ENCODE measurements at regions not wholly inside any gene's neighbourhood (a gene's known extent, or its start where the extent isn't known, plus 50 kb on each side); places are given as distances from the start of the nearest gene placed in this dataset.
"Not testable (repeated sequence)": the region's sequence is repeated elsewhere in the genome, so short reads cannot be mapped to it uniquely, and the experiment has no call there.

DNA sequence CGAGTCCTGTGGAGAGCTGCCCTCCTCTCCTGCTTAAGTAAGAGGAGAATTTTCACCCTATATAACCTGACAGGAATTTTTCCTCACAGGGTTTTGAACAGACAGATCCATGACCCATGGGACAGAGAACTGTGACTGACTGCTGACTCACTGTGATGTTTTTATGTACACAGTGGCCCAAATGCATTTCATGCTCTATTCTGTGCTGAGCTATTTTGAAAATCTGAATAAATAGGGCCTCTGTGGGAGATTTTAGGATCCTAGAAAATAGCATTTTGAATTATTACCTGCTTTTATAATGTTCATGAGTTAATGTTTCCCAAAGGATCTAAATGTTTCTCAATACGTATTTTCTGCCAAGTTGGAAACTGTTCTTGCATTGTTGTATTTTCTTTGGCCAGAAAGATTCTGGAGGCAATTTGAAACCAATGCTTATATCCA, 577.4 kb downstream of the HTR1B start:
- TF ChIP-seq POLR2A (IDR thresholded peaks at IDR 0.05) (no peak), EP300 (IDR thresholded peaks at IDR 0.05) (no peak)
- TF ChIP-seq, protein P1, sequence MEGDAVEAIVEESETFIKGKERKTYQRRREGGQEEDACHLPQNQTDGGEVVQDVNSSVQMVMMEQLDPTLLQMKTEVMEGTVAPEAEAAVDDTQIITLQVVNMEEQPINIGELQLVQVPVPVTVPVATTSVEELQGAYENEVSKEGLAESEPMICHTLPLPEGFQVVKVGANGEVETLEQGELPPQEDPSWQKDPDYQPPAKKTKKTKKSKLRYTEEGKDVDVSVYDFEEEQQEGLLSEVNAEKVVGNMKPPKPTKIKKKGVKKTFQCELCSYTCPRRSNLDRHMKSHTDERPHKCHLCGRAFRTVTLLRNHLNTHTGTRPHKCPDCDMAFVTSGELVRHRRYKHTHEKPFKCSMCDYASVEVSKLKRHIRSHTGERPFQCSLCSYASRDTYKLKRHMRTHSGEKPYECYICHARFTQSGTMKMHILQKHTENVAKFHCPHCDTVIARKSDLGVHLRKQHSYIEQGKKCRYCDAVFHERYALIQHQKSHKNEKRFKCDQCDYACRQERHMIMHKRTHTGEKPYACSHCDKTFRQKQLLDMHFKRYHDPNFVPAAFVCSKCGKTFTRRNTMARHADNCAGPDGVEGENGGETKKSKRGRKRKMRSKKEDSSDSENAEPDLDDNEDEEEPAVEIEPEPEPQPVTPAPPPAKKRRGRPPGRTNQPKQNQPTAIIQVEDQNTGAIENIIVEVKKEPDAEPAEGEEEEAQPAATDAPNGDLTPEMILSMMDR (IDR thresholded peaks at IDR 0.05), result no peak
- H3K27ac ChIP-seq, result no peak overlapping the region
- 19 to 41% (median 26%) methylated on average over 2 of the region's 2 CpGs for WGBS, 3 donors
- no peaks in the 10 kb centered on the region for H3K36me3 ChIP-seq
- no peak for DNase-seq
- no peaks in the 10 kb centered on the region for H3K9me3 ChIP-seq
- intact Hi-C loops (cut with DNase I), result no loop called here
- no peaks in the 10 kb centered on the region for H3K27me3 ChIP-seq
- H3K4me1 ChIP-seq (ENCODE audit: insufficient read depth), result peaks cover 2% of the 10 kb centered on the region
- H3K4me3 ChIP-seq, result no peak overlapping the region

DNA sequence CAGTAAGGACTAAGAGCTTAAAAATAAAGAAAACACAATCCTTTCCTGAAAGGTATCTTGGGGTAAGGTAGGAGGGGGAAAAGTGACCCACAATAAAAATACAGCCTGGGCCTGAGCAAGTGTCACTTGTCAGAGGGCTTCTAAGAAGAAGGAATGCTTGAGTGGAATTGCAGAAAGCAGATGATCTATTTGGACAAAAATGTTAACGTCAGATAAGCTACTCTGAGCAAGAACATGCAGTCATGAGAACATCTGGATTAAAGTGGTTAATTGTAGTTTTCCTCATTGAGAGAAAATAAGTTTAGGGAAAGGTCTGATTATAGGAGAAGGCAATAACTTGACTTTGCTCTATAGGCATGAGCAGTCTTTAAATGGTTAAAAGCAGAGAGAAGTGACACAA, 581.9 kb downstream of the HTR1B start:
- H3K36me3 ChIP-seq, result no peaks in the 10 kb centered on the region
- no peaks in the 10 kb centered on the region for H3K27me3 ChIP-seq
- H3K9me3 ChIP-seq, result no peaks in the 10 kb centered on the region
- intact Hi-C loops (cut with DNase I), result no loop called here
- H3K4me1 ChIP-seq (ENCODE audit: insufficient read depth), result peaks cover 2% of the 10 kb centered on the region
- H3K4me3 ChIP-seq, result no peak overlapping the region
- DNase-seq, result no peak
- no peak overlapping the region for H3K27ac ChIP-seq
- TF ChIP-seq, protein P1 (IDR thresholded peaks at IDR 0.05), result no peak
- 75 to 92% (median 86%) methylated on average over 1 of the region's 1 CpG for WGBS, 3 donors

DNA sequence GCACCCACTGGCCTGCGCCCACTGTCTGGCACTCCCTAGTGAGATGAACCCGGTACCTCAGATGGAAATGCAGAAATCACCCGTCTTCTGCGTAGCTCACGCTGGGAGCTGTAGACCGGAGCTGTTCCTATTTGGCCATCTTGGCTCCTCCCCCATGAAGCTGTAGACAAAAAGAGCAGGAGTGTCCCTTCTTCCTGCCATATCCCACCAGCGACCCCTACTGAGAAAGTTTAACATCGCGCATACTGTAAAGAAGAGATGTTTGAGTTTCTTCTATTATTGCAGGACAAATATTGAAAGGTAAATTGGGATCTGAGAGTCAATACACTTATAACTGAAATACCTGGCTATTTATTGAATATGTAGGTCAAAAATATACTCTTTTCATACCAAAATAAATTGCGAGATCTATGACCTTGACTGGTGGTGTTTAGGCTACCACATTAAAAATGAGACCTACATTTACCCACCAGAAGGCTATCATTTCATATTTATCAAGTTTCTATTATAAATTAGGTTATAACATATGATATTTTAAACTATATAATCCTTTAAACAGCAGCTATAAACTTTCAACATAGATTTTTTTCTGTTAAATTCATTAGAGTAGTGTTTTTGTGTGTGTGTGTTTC, 586.3 kb downstream of the HTR1B start:
- no peaks in the 10 kb centered on the region for H3K4me1 ChIP-seq (ENCODE audit: insufficient read depth)
- H3K27me3 ChIP-seq, result no peaks in the 10 kb centered on the region
- no peak overlapping the region for H3K4me3 ChIP-seq
- peak in 2 of 5 donors; percentile 21 to 37 for DNase-seq
- no peaks in the 10 kb centered on the region for H3K36me3 ChIP-seq
- no peak overlapping the region for H3K27ac ChIP-seq
- intact Hi-C loops (cut with DNase I), result no loop called here
- TF ChIP-seq EP300 (IDR thresholded peaks at IDR 0.05) (no peak), POLR2A (IDR thresholded peaks at IDR 0.05) (no peak)
- TF ChIP-seq, protein P1 (IDR thresholded peaks at IDR 0.05), result peak in 1 of 3 donors; percentile 31
- H3K9me3 ChIP-seq, result no peaks in the 10 kb centered on the region
- WGBS, 3 donors, result 60 to 82% (median 64%) methylated on average over 8 to 10 of the region's 10 CpGs

DNA sequence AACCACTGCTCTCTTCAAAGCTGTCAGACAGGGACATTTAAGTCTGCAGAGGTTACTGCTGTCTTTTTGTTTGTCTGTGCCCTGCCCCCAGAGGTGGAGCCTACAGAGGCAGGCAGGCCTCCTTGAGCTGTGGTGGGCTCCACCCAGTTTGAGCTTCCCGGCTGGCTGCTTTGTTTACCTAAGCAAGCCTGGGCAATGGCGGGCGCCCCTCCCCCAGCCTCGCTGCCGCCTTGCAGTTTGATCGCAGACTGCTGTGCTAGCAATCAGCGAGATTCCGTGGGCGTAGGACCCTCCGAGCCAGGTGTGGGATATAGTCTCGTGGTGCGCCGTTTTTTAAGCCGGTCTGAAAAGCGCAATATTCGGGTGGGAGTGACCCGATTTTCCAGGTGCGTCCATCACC, 586.9 kb downstream of the HTR1B start:
- H3K4me1 ChIP-seq (ENCODE audit: insufficient read depth); H3K4me3 ChIP-seq; H3K27ac ChIP-seq; H3K36me3 ChIP-seq; H3K27me3 ChIP-seq; DNase-seq; H3K9me3 ChIP-seq; intact Hi-C loops (cut with DNase I): not testable (repeated sequence)
- 60 to 72% (median 72%) methylated on average over 12 to 16 of the region's 18 CpGs for WGBS, 3 donors

DNA sequence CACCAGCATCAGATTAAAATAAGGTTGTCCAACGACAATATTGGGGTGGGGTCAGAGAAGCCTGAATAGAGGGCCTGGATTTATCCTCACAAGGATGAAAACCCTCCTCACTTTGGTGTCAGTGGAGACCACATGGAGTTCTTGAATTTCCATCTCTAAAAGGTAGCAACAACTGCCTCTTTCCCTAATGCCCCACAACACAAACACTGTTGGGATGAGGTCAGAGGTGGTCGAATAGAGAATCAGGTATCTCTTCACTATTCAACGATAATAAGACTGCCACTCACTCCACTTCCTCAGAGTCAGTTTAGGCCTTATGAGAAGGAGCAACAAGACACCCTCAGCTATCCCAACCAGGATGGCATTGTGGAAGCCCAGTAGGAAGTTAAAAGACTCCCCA, 596.1 kb downstream of the HTR1B start:
- Histone ChIP-seq H3K4me1 (ENCODE audit: insufficient read depth) (peaks cover 2% of the 10 kb centered on the region), H3K36me3 (no peaks in the 10 kb centered on the region), H3K4me3 (no peak overlapping the region), H3K9me3 (no peaks in the 10 kb centered on the region), H3K27ac (no peak overlapping the region), H3K27me3 (no peaks in the 10 kb centered on the region)
- DNase-seq, result no peak
- TF ChIP-seq, protein P1 (IDR thresholded peaks at IDR 0.05), result no peak
- no peak for TF ChIP-seq POLR2A (IDR thresholded peaks at IDR 0.05)
- TF ChIP-seq EP300 (IDR thresholded peaks at IDR 0.05), result no peak
- WGBS, 3 donors, result 56 to 80% (median 75%) methylated on average over 3 of the region's 3 CpGs
- intact Hi-C loops (cut with DNase I), result no loop called here
